Pulmonary artery endothelial cell (primary cell): ENCODE measurements at regions not wholly inside any gene's neighbourhood (a gene's known extent, or its start where the extent isn't known, plus 50 kb on each side); places are given as distances from the start of the nearest gene placed in this dataset.

Experiments
- DNase-seq: peaks from one replicate; pipeline ENCODE4 v3.0.0-alpha.2; 2011; ENCODE audit warnings: low read depth, low spot score

GRCh38 chr14:42671636-42672035 lies 1065.0 kb downstream of the LRFN5 start:
- no peak for DNase-seq

GRCh38 chr14:42665083-42665482 lies 1058.4 kb downstream of the LRFN5 start:
- no peak for DNase-seq

- DNase-seq, result no peak
Measured at GRCh38 chr14:42664190-42664589, 1057.5 kb downstream of the LRFN5 start.

- no peak for DNase-seq
Measured at GRCh38 chr14:42654707-42655106, 1048.0 kb downstream of the LRFN5 start.

GRCh38 chr14:42642787-42643186 lies 1036.1 kb downstream of the LRFN5 start:
- no peak for DNase-seq

- DNase-seq, result no peak
Measured at GRCh38 chr14:42633504-42634095, 1026.9 kb downstream of the LRFN5 start.

GRCh38 chr14:42629553-42629952 lies 1022.9 kb downstream of the LRFN5 start:
- DNase-seq, result no peak

- no peak for DNase-seq
Measured at GRCh38 chr14:42628602-42629001, 1021.9 kb downstream of the LRFN5 start.

- no peak for DNase-seq
Measured at GRCh38 chr14:42626986-42627385, 1020.3 kb downstream of the LRFN5 start.

GRCh38 chr14:42624980-42625761 lies 1018.5 kb downstream of the LRFN5 start:
- no peak for DNase-seq

GRCh38 chr14:42617005-42617404 lies 1010.3 kb downstream of the LRFN5 start:
- no peak for DNase-seq

- DNase-seq, result no peak
Measured at GRCh38 chr14:42606839-42607238, 1000.2 kb downstream of the LRFN5 start.

GRCh38 chr14:42602336-42602845 lies 995.7 kb downstream of the LRFN5 start:
- no peak for DNase-seq

- DNase-seq, result no peak
Measured at GRCh38 chr14:42572032-42572431, 965.4 kb downstream of the LRFN5 start.

GRCh38 chr14:42569227-42569626 lies 962.6 kb downstream of the LRFN5 start:
- DNase-seq, result no peak

GRCh38 chr14:42565556-42565955 lies 958.9 kb downstream of the LRFN5 start:
- no peak for DNase-seq

GRCh38 chr14:42563313-42563712 lies 956.6 kb downstream of the LRFN5 start:
- no peak for DNase-seq

- no peak for DNase-seq
Measured at GRCh38 chr14:42556551-42556950, 949.9 kb downstream of the LRFN5 start.

GRCh38 chr14:42555365-42555764 lies 948.7 kb downstream of the LRFN5 start:
- DNase-seq, result no peak

GRCh38 chr14:42554091-42554490 lies 947.4 kb downstream of the LRFN5 start:
- DNase-seq, result no peak

- DNase-seq, result no peak
Measured at GRCh38 chr14:42550310-42550709, 943.6 kb downstream of the LRFN5 start.

GRCh38 chr14:42548349-42548748 lies 941.7 kb downstream of the LRFN5 start:
- no peak for DNase-seq

GRCh38 chr14:42545636-42546035 lies 939.0 kb downstream of the LRFN5 start:
- DNase-seq, result no peak
